SK-N-SH (cell line): ENCODE measurements at regions not wholly inside any gene's neighbourhood (a gene's known extent, or its start where the extent isn't known, plus 50 kb on each side); places are given as distances from the start of the nearest gene placed in this dataset.

Experiments used
- CTCF ChIA-PET: fragments of 300-600, 350-600 bp; formaldehyde crosslinking; extraction: SDS; loops from one replicate; lab custom pipeline; 2021; lab: Yijun Ruan, JAX
- POLR2A ChIA-PET: fragments of 350-600 bp; sonication (Branson Sonifier 250); formaldehyde crosslinking; extraction: SDS; loops from one replicate; lab custom pipeline; 2020; ENCODE audit warnings: antibody characterized with exemption, inconsistent platforms; lab: Yijun Ruan, JAX
- DNase-seq: peaks from one replicate; pipeline ENCODE4 v3.0.0; 2012
- H2AFZ ChIP-seq: fragments of 200-600 bp; sonication (generic); 2 replicates; pipeline ENCODE4 v1.8.1; 2016; ENCODE audit warnings: antibody characterized with exemption, mild to moderate bottlenecking, low read depth
- H3F3A ChIP-seq: fragments of 200-600 bp; sonication (generic); replicated peaks from 2 replicates; pipeline ENCODE3; 2016; ENCODE audit warnings: antibody characterized with exemption, mild to moderate bottlenecking; ENCODE audit not compliant: insufficient read depth
- H3K27ac ChIP-seq, 2 experiments: fragments of 200-500 bp in 1 of 2; fragments of 200-600 bp in 1 of 2; sonication (Bioruptor generic) in 1 of 2; sonication (generic), shearing (Covaris generic) in 1 of 2; 2 replicates each; pipeline versions ENCODE4 v1.5.1 to v1.6.1; 2014 to 2016; ENCODE audit warnings: low read depth in 2 of 2, inconsistent platforms in 1 of 2, low read length in 1 of 2, mild to moderate bottlenecking in 1 of 2, mixed read lengths in 1 of 2
- H3K27me3 ChIP-seq: fragments of 200-600 bp; sonication (generic), shearing (Covaris generic); 2 replicates; pipeline ENCODE4 v1.6.1; 2016; ENCODE audit warnings: mixed run types; ENCODE audit not compliant: insufficient read depth
- H3K36me3 ChIP-seq, 2 experiments: fragments of 200-500 bp in 1 of 2; fragments of 200-600 bp in 1 of 2; sonication (Bioruptor generic) in 1 of 2; sonication (generic) in 1 of 2; replicated peaks in 1 of 2; 2 replicates each; pipeline versions ENCODE3 to v1.5.1; 2014 to 2016; ENCODE audit warnings: low read length in 1 of 2, mild to moderate bottlenecking in 1 of 2; ENCODE audit not compliant: insufficient read depth in 2 of 2, control insufficient read depth in 1 of 2
- H3K4me1 ChIP-seq, 2 experiments: fragments of 200-500 bp in 1 of 2; fragments of 200-600 bp in 1 of 2; sonication (Bioruptor generic) in 1 of 2; sonication (generic), shearing (Covaris generic) in 1 of 2; 2 replicates each; pipeline versions ENCODE4 v1.5.1 to v1.6.1; 2014 to 2016; ENCODE audit warnings: low read depth in 1 of 2, low read length in 1 of 2, mixed run types in 1 of 2; ENCODE audit not compliant: insufficient read depth in 2 of 2, control insufficient read depth in 1 of 2
- H3K4me2 ChIP-seq: fragments of 200-600 bp; sonication (generic), shearing (Covaris generic); 2 replicates; pipeline ENCODE4 v1.6.1; 2017; ENCODE audit warnings: mixed run types
- H3K4me3 ChIP-seq, 2 experiments: fragments of 200-500 bp in 1 of 2; fragments of 200-600 bp in 1 of 2; sonication (Bioruptor generic) in 1 of 2; sonication (generic), shearing (Covaris generic) in 1 of 2; 2 replicates each; pipeline versions ENCODE4 v1.5.1 to v1.8.1; 2014 to 2016; ENCODE audit warnings: low read depth in 2 of 2, inconsistent platforms in 1 of 2, low read length in 1 of 2, mild to moderate bottlenecking in 1 of 2, mixed read lengths in 1 of 2, moderate library complexity in 1 of 2
- H3K79me2 ChIP-seq: fragments of 200-600 bp; sonication (generic); 2 replicates; pipeline ENCODE4 v1.8.1; 2017; ENCODE audit warnings: mild to moderate bottlenecking; ENCODE audit not compliant: insufficient read depth
- H3K9ac ChIP-seq: fragments of 200-600 bp; sonication (generic); 2 replicates; pipeline ENCODE4 v1.6.1; 2017; ENCODE audit warnings: mixed run types
- H3K9me2 ChIP-seq: fragments of 200-600 bp; sonication (generic); 2 replicates; pipeline ENCODE4 v1.6.1; 2017; ENCODE audit warnings: mixed run types
- H3K9me3 ChIP-seq: fragments of 200-600 bp; sonication (generic); 2 replicates; pipeline ENCODE4 v1.6.1; 2017; ENCODE audit warnings: mixed run types, mild to moderate bottlenecking, moderate library complexity
- H4K20me1 ChIP-seq: fragments of 200-600 bp; sonication (generic); 2 replicates; pipeline ENCODE4 v1.6.1; 2017; ENCODE audit warnings: mild to moderate bottlenecking, mixed run types; ENCODE audit not compliant: insufficient read depth
- ELF1 ChIP-seq: IDR thresholded peaks from 2 replicates; pipeline ENCODE4 v1.4.0; 2012
- EP300 ChIP-seq, 2 experiments: IDR thresholded peaks; 2 replicates each; pipeline versions ENCODE4 v1.4.0 to v1.6.1; 2012; ENCODE audit warnings: borderline replicate concordance in 1 of 2, low read depth in 1 of 2, low read length in 1 of 2
- EZH2phosphoT487 ChIP-seq: fragments of 200-600 bp; sonication (generic); IDR thresholded peaks from 2 replicates; pipeline ENCODE4 v1.6.1; 2017; ENCODE audit warnings: low read depth, mixed run types, mild to moderate bottlenecking, antibody characterized with exemption, moderate library complexity, borderline replicate concordance
- FOSL2 ChIP-seq: IDR thresholded peaks from 2 replicates; pipeline ENCODE4 v1.4.0; 2012; ENCODE audit warnings: low read depth, mild to moderate bottlenecking, moderate library complexity, borderline replicate concordance
- GABPA ChIP-seq: IDR thresholded peaks from 2 replicates; pipeline ENCODE4 v1.4.0; 2012; ENCODE audit warnings: low read depth, mild to moderate bottlenecking
- GATA2 ChIP-seq: sonication (generic); formaldehyde crosslinking; IDR thresholded peaks from 2 replicates; pipeline ENCODE4 v1.5.0; 2020; ENCODE audit warnings: mild to moderate bottlenecking, missing genetic modification reagents
- MAX ChIP-seq: IDR thresholded peaks from 2 replicates; pipeline ENCODE4 v1.4.0; 2012; ENCODE audit warnings: low read depth
- MEF2A ChIP-seq: IDR thresholded peaks from 2 replicates; pipeline ENCODE4 v1.4.0; 2012; ENCODE audit warnings: low read depth, borderline replicate concordance
- MXI1 ChIP-seq: IDR thresholded peaks from 2 replicates; pipeline ENCODE4 v1.6.1; 2012; ENCODE audit warnings: mild to moderate bottlenecking, low read depth, low read length, improper control_type of control experiment
- NRF1 ChIP-seq: IDR thresholded peaks from 2 replicates; pipeline ENCODE4 v1.6.1; 2012; ENCODE audit warnings: low read depth, mild to moderate bottlenecking, low read length
- RCOR1 ChIP-seq: fragments of 150-350 bp; IDR thresholded peaks from 2 replicates; pipeline ENCODE4 v1.6.1; 2017; ENCODE audit warnings: antibody characterized with exemption, low read length
- RXRA ChIP-seq: IDR thresholded peaks from 2 replicates; pipeline ENCODE4 v1.4.0; 2012; ENCODE audit warnings: low read depth, mild to moderate bottlenecking, borderline replicate concordance
- SIN3A ChIP-seq: IDR thresholded peaks from 2 replicates; pipeline ENCODE4 v1.6.1; 2012; ENCODE audit warnings: low read depth, mild to moderate bottlenecking, low read length, moderate library complexity, borderline replicate concordance
- SMC3 ChIP-seq: IDR thresholded peaks from 2 replicates; pipeline ENCODE4 v1.6.1; 2012; ENCODE audit warnings: low read depth, low read length, improper control_type of control experiment
- TEAD4 ChIP-seq: IDR thresholded peaks from 2 replicates; pipeline ENCODE4 v1.4.0; 2012; ENCODE audit warnings: mild to moderate bottlenecking, borderline replicate concordance; ENCODE audit not compliant: insufficient read depth
- USF1 ChIP-seq: IDR thresholded peaks from 2 replicates; pipeline ENCODE4 v1.4.0; 2012; ENCODE audit warnings: low read depth, borderline replicate concordance
- YY1 ChIP-seq: IDR thresholded peaks from 2 replicates; pipeline ENCODE4 v1.4.0; 2012; ENCODE audit warnings: low read depth, mild to moderate bottlenecking
- WGBS: methylation state at CpG from one replicate; pipeline ENCODE4 v1.1.6; 2017; ENCODE audit warnings: low lambda C conversion rate; 5-methylcytosine and 5-hydroxymethylcytosine counted together
- TF ChIP-seq, protein P1 (sequence below): IDR thresholded peaks from 2 replicates; pipeline ENCODE4 v1.6.1; 2012; ENCODE audit warnings: mild to moderate bottlenecking, low read depth, low read length, moderate library complexity
- TF ChIP-seq, protein P2 (sequence below): fragments of 200-600 bp; sonication (generic); IDR thresholded peaks from 2 replicates; pipeline ENCODE4 v1.6.1; 2017; ENCODE audit warnings: antibody characterized with exemption, mild to moderate bottlenecking, moderate library complexity
- TF ChIP-seq, protein P3 (sequence below): fragments of 150-350 bp; IDR thresholded peaks from 2 replicates; pipeline ENCODE4 v1.6.1; 2016; ENCODE audit warnings: mild to moderate bottlenecking, low read depth, low read length

GRCh38 chr4:7132249-7132648 lies 60.1 kb upstream of the SORCS2 start:
- POLR2A ChIA-PET = no interaction called here
- Histone ChIP-seq H2AFZ (no peak overlapping the region), H3K9me2 (no peaks in the 10 kb centered on the region), H3K36me3 (no peaks in the 10 kb centered on the region), H4K20me1 (no peaks in the 10 kb centered on the region), H3K79me2 (no peaks in the 10 kb centered on the region), H3K27ac (no peak overlapping the region), H3K9me3 (no peaks in the 10 kb centered on the region), H3K4me2 (no peak overlapping the region), H3F3A (peaks cover 18% of the 10 kb centered on the region), H3K9ac (no peak overlapping the region), H3K27me3 (no peaks in the 10 kb centered on the region), H3K4me3 (no peak overlapping the region), H3K4me1 (peaks cover 0 to 10% of the 10 kb centered on the region in 2 experiments; a peak in 1 of 4 replicates)
- CTCF ChIA-PET = interaction anchor here (0.9 to 1.1 kb wide), 2 partner anchors 28 to 588 kb away, joined by 3 read pairs; no protein-coding TSS in a partner anchor
- 36% methylated on average over 4 of the region's 11 CpGs for WGBS
- no peak for DNase-seq
- no peak for TF ChIP-seq MEF2A
- no peak for TF ChIP-seq SIN3A
- no peak for TF ChIP-seq RCOR1

DNA sequence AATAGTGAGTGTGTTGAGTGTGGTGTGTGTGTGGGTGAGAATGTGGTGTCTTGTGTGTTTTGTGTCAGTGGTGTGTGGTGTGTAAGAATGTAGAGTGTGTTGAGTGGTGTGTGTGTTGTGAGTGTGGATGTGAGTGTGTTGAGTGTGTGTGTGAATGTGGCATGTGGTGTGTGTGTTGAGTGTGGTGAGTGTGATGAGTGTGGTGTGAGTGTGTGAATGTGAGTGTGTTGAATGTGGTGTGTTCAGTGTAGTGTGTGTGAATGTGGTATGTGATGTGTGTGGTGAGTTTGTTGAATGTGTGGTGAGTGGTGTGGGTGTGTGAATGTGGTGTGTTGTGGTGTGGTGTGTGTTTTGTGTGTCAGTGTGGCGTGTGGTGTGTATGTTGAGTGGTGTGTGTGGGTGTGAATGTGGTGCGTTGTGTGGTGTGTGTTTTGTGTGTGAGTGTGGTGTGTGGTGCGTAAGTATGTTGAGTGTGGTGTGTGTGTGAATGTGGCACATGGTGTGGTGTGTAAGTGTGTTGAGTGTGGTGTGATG lies 60.8 kb upstream of the SORCS2 start:
- no peaks in the 10 kb centered on the region for H3K36me3 ChIP-seq

More for the DNA sequence above, 60.8 kb upstream of the SORCS2 start:
- H3K9me3 ChIP-seq = no peaks in the 10 kb centered on the region
- H4K20me1 ChIP-seq = no peaks in the 10 kb centered on the region
- H3K4me3 ChIP-seq = no peak overlapping the region
- no peak overlapping the region for H3K4me2 ChIP-seq
- no peaks in the 10 kb centered on the region for H3K79me2 ChIP-seq
- peaks cover 0 to 10% of the 10 kb centered on the region in 2 experiments; a peak in 1 of 4 replicates for H3K4me1 ChIP-seq
- TF ChIP-seq GATA2 (CRISPR knock-in tag) = no peak
- no peak for TF ChIP-seq EZH2phosphoT487
- TF ChIP-seq, protein P1, sequence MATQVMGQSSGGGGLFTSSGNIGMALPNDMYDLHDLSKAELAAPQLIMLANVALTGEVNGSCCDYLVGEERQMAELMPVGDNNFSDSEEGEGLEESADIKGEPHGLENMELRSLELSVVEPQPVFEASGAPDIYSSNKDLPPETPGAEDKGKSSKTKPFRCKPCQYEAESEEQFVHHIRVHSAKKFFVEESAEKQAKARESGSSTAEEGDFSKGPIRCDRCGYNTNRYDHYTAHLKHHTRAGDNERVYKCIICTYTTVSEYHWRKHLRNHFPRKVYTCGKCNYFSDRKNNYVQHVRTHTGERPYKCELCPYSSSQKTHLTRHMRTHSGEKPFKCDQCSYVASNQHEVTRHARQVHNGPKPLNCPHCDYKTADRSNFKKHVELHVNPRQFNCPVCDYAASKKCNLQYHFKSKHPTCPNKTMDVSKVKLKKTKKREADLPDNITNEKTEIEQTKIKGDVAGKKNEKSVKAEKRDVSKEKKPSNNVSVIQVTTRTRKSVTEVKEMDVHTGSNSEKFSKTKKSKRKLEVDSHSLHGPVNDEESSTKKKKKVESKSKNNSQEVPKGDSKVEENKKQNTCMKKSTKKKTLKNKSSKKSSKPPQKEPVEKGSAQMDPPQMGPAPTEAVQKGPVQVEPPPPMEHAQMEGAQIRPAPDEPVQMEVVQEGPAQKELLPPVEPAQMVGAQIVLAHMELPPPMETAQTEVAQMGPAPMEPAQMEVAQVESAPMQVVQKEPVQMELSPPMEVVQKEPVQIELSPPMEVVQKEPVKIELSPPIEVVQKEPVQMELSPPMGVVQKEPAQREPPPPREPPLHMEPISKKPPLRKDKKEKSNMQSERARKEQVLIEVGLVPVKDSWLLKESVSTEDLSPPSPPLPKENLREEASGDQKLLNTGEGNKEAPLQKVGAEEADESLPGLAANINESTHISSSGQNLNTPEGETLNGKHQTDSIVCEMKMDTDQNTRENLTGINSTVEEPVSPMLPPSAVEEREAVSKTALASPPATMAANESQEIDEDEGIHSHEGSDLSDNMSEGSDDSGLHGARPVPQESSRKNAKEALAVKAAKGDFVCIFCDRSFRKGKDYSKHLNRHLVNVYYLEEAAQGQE = no peak
- no peak for TF ChIP-seq USF1
- TF ChIP-seq GABPA = no peak
- TF ChIP-seq MXI1 = no peak
- no peak for TF ChIP-seq EP300 (IDR thresholded peaks at IDR 0.05; ENCODE audit: borderline replicate concordance in 1 of 2, low read depth in 1 of 2, low read length in 1 of 2)
- TF ChIP-seq RXRA = no peak
- TF ChIP-seq YY1 = no peak
- no peak for TF ChIP-seq SMC3
- TF ChIP-seq NRF1 = no peak
- no peak for TF ChIP-seq ELF1
- TF ChIP-seq, protein P2, sequence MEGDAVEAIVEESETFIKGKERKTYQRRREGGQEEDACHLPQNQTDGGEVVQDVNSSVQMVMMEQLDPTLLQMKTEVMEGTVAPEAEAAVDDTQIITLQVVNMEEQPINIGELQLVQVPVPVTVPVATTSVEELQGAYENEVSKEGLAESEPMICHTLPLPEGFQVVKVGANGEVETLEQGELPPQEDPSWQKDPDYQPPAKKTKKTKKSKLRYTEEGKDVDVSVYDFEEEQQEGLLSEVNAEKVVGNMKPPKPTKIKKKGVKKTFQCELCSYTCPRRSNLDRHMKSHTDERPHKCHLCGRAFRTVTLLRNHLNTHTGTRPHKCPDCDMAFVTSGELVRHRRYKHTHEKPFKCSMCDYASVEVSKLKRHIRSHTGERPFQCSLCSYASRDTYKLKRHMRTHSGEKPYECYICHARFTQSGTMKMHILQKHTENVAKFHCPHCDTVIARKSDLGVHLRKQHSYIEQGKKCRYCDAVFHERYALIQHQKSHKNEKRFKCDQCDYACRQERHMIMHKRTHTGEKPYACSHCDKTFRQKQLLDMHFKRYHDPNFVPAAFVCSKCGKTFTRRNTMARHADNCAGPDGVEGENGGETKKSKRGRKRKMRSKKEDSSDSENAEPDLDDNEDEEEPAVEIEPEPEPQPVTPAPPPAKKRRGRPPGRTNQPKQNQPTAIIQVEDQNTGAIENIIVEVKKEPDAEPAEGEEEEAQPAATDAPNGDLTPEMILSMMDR = no peak
- no peak for TF ChIP-seq SIN3A
- no peak for TF ChIP-seq RCOR1
- no peak for TF ChIP-seq FOSL2
- no peak for TF ChIP-seq MAX
- TF ChIP-seq, protein P3, sequence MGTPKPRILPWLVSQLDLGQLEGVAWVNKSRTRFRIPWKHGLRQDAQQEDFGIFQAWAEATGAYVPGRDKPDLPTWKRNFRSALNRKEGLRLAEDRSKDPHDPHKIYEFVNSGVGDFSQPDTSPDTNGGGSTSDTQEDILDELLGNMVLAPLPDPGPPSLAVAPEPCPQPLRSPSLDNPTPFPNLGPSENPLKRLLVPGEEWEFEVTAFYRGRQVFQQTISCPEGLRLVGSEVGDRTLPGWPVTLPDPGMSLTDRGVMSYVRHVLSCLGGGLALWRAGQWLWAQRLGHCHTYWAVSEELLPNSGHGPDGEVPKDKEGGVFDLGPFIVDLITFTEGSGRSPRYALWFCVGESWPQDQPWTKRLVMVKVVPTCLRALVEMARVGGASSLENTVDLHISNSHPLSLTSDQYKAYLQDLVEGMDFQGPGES = no peak
- no peak for TF ChIP-seq TEAD4
- TF ChIP-seq, all 33 proteins: peak for 0
- ChIA-PET POLR2A (no interaction called here), CTCF (no interaction called here)
- Histone ChIP-seq H2AFZ (no peak overlapping the region), H3K27ac (no peak overlapping the region), H3K27me3 (no peaks in the 10 kb centered on the region), H3K9me2 (no peaks in the 10 kb centered on the region), H3F3A (peaks cover 18% of the 10 kb centered on the region), H3K9ac (no peak overlapping the region)
- 54% methylated on average over 3 of the region's 3 CpGs for WGBS
- no peak for DNase-seq
